GM19035 (cell line): ENCODE measurements at regions not wholly inside any gene's neighbourhood (a gene's known extent, or its start where the extent isn't known, plus 50 kb on each side); places are given as distances from the start of the nearest gene placed in this dataset.

Experiments used
- ATAC-seq: cut with Tn5 transposase; IDR thresholded peaks from one replicate; pipeline ENCODE4 v1.9.1; 2021; ENCODE audit not compliant: unreplicated experiment

- ATAC-seq, result no peak
Observed at GRCh38 chr2:19462256-19462645, 103.8 kb upstream of the OSR1 start.

- ATAC-seq, result no peak
Observed at GRCh38 chr2:19461504-19462255, 103.3 kb upstream of the OSR1 start.

- ATAC-seq, result no peak
Observed at GRCh38 chr2:19460761-19461160, 102.3 kb upstream of the OSR1 start.

- ATAC-seq, result no peak
Observed at GRCh38 chr2:19458427-19459003, 100.1 kb upstream of the OSR1 start.

GRCh38 chr2:19457809-19458208 is 99.4 kb upstream of the OSR1 start:
- no peak for ATAC-seq

GRCh38 chr2:19456705-19457309 is 98.4 kb upstream of the OSR1 start:
- ATAC-seq, result no peak

- no peak for ATAC-seq
Observed at GRCh38 chr2:19454125-19454524, 95.7 kb upstream of the OSR1 start.

GRCh38 chr2:19442731-19443130 is 84.3 kb upstream of the OSR1 start:
- no peak for ATAC-seq

GRCh38 chr2:19439081-19439480 is 80.7 kb upstream of the OSR1 start:
- no peak for ATAC-seq

GRCh38 chr2:19435815-19436214 is 77.4 kb upstream of the OSR1 start:
- ATAC-seq, result no peak

- ATAC-seq, result no peak
Observed at GRCh38 chr2:19434413-19434812, 76.0 kb upstream of the OSR1 start.

GRCh38 chr2:19426941-19427340 is 68.5 kb upstream of the OSR1 start:
- no peak for ATAC-seq

GRCh38 chr2:19426144-19426543 is 67.7 kb upstream of the OSR1 start:
- ATAC-seq, result no peak

- no peak for ATAC-seq
Observed at GRCh38 chr2:19425419-19425818, 67.0 kb upstream of the OSR1 start.

GRCh38 chr2:19419211-19419880 is 60.9 kb upstream of the OSR1 start:
- ATAC-seq, result no peak

GRCh38 chr2:19416784-19417684 is 58.6 kb upstream of the OSR1 start:
- ATAC-seq, result no peak

GRCh38 chr2:19416083-19416482 is 57.7 kb upstream of the OSR1 start:
- ATAC-seq, result no peak

- no peak for ATAC-seq
Observed at GRCh38 chr2:19409046-19409445, 50.6 kb upstream of the OSR1 start.

GRCh38 chr2:19408592-19408991 is 50.2 kb upstream of the OSR1 start:
- no peak for ATAC-seq
